ENCODE measurements at regions not wholly inside any gene's neighbourhood (a gene's known extent, or its start where the extent isn't known, plus 50 kb on each side); places are given as distances from the start of the nearest gene placed in this dataset.

DNA sequence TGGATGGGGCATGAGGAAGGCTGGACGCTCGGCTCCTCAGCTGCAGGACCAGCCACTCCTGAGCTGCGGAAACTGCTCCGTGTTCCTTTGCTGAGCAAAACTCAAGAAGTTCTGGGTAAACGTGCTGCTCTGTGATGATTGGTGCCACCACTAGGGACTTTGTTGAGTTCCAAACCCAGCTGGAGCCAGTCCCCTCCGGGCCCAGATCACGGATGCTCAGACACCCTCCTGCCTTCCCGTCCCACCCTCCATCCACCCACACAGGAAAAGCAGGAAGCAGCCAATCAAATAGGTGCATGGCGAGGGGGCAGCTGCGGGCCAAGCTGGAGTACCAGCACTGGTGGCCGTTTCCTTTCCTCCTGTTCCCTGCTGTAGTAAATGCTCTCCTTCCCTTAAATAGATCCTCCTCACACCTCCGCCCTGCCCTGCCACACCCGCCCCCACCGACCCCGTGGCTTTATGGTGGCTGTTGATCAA is 68.0 kb downstream of the ADRA2C start:
- TF ChIP-seq EZH2 (IDR thresholded peaks at IDR 0.05; ENCODE audit: low read length), result no peak
- TF ChIP-seq, protein P1, sequence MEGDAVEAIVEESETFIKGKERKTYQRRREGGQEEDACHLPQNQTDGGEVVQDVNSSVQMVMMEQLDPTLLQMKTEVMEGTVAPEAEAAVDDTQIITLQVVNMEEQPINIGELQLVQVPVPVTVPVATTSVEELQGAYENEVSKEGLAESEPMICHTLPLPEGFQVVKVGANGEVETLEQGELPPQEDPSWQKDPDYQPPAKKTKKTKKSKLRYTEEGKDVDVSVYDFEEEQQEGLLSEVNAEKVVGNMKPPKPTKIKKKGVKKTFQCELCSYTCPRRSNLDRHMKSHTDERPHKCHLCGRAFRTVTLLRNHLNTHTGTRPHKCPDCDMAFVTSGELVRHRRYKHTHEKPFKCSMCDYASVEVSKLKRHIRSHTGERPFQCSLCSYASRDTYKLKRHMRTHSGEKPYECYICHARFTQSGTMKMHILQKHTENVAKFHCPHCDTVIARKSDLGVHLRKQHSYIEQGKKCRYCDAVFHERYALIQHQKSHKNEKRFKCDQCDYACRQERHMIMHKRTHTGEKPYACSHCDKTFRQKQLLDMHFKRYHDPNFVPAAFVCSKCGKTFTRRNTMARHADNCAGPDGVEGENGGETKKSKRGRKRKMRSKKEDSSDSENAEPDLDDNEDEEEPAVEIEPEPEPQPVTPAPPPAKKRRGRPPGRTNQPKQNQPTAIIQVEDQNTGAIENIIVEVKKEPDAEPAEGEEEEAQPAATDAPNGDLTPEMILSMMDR (optimal IDR thresholded peaks at IDR 0.05 in 1 of 3, IDR thresholded peaks at IDR 0.05 in 1 of 3, conservative IDR thresholded peaks at IDR 0.05 in 1 of 3; ENCODE audit: extremely low read depth in 1 of 3, insufficient read depth in 2 of 3, low read length in 3 of 3), result no peak

DNA sequence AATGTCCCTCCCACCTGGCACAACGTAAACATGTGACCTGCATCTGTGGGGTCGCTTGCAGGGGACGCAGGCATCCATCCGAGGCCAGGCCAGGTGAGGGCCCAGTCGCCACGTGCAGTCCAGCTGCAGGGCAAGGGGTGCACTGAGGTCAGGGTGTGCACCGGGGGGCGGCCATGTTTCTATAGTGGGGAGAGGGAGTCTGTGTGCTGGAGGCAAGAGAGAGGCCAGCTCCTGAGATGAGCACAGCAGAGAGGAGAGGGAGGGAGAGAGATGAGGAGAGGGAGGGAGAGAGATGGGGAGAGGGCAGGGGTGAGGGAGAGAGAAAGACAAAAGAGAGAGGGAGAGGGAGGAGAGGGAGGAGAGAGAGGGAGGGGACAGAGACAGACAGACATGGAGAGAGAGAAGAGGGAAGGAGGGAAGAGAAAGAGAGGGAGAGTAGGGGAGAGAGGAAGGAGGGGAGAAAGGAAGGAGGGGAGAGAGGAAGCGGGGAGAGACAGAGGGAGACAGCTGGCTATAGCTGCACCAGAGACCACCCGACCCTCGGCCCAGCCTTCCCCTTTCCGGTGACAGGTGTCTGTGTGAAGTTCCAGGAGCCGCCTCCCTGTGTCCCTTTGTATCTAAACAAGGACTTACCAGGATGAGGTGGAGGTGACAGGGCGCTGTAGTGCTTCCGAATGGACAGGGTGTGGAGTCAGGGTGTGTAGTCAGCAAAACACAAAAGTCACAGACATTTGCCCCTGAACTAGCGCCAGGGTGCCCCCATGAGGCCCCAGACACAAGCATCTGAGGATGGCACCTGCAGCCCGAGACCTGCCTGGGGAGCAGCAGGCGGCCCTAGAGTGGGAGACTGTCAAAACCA is 68.7 kb downstream of the ADRA2C start:
- Histone ChIP-seq H2AFZ (ENCODE audit: control insufficient read depth, low read length) (no peak overlapping the region), H3K4me2 (ENCODE audit: control insufficient read depth, extremely low read depth, insufficient read depth, low read depth, low read length) (no peak overlapping the region), H3K27me3 (ENCODE audit: control insufficient read depth, extremely low read depth, insufficient read depth, low read length) (peaks cover 11% of the 10 kb centered on the region), H3K27ac (ENCODE audit: control insufficient read depth, insufficient read depth, low read length) (no peak overlapping the region), H3K4me3 (ENCODE audit: control insufficient read depth in 2 of 3, extremely low read depth in 1 of 3, insufficient read depth in 2 of 3, low read depth in 1 of 3, low read length in 3 of 3) (no peak overlapping the region), H3K9me1 (ENCODE audit: control insufficient read depth, extremely low read depth, insufficient read depth, low read length) (no peaks in the 10 kb centered on the region), H3K4me1 (ENCODE audit: control insufficient read depth, extremely low read depth, insufficient read depth, low read length) (no peaks in the 10 kb centered on the region), H3K36me3 (ENCODE audit: control insufficient read depth in 2 of 2, extremely low read depth in 1 of 2, insufficient read depth in 2 of 2, low read length in 2 of 2) (no peaks in the 10 kb centered on the region), H3K9ac (ENCODE audit: control insufficient read depth, extremely low read depth, insufficient read depth, low read length) (no peak overlapping the region), H3K79me2 (ENCODE audit: control insufficient read depth, insufficient read depth, low read length) (no peaks in the 10 kb centered on the region), H3K9me3 (ENCODE audit: control insufficient read depth, low read depth, low read length) (no peaks in the 10 kb centered on the region), H4K20me1 (ENCODE audit: control insufficient read depth, extremely low read depth, insufficient read depth, low read length) (no peaks in the 10 kb centered on the region)
- DNase-seq (ENCODE audit: low read depth, low spot score), result no peak
- dilution Hi-C loops (cut with MboI; ENCODE audit: extremely low pct_ligation_motif_present, low sequenced_read_pairs), result no loop called here
- no peak for FAIRE-seq
- TF ChIP-seq, protein P1 (optimal IDR thresholded peaks at IDR 0.05 in 1 of 3, IDR thresholded peaks at IDR 0.05 in 1 of 3, conservative IDR thresholded peaks at IDR 0.05 in 1 of 3; ENCODE audit: extremely low read depth in 1 of 3, insufficient read depth in 2 of 3, low read length in 3 of 3), result no peak
- no peak for TF ChIP-seq EZH2 (IDR thresholded peaks at IDR 0.05; ENCODE audit: low read length)

More for the DNA sequence above, 68.0 kb downstream of the ADRA2C start:
- no peaks in the 10 kb centered on the region for H3K36me3 ChIP-seq (ENCODE audit: control insufficient read depth in 2 of 2, extremely low read depth in 1 of 2, insufficient read depth in 2 of 2, low read length in 2 of 2)
- no peak overlapping the region for H3K4me2 ChIP-seq (ENCODE audit: control insufficient read depth, extremely low read depth, insufficient read depth, low read depth, low read length)
- no peaks in the 10 kb centered on the region for H4K20me1 ChIP-seq (ENCODE audit: control insufficient read depth, extremely low read depth, insufficient read depth, low read length)
- H3K27ac ChIP-seq (ENCODE audit: control insufficient read depth, insufficient read depth, low read length), result no peak overlapping the region
- no peaks in the 10 kb centered on the region for H3K9me3 ChIP-seq (ENCODE audit: control insufficient read depth, low read depth, low read length)
- no peaks in the 10 kb centered on the region for H3K9me1 ChIP-seq (ENCODE audit: control insufficient read depth, extremely low read depth, insufficient read depth, low read length)
- H3K4me1 ChIP-seq (ENCODE audit: control insufficient read depth, extremely low read depth, insufficient read depth, low read length), result no peaks in the 10 kb centered on the region
- FAIRE-seq (no peak), DNase-seq (ENCODE audit: low read depth, low spot score) (no peak)
- H3K79me2 ChIP-seq (ENCODE audit: control insufficient read depth, insufficient read depth, low read length), result no peaks in the 10 kb centered on the region
- H2AFZ ChIP-seq (ENCODE audit: control insufficient read depth, low read length), result no peak overlapping the region
- H3K27me3 ChIP-seq (ENCODE audit: control insufficient read depth, extremely low read depth, insufficient read depth, low read length), result peaks cover 11% of the 10 kb centered on the region
- no peak overlapping the region for H3K9ac ChIP-seq (ENCODE audit: control insufficient read depth, extremely low read depth, insufficient read depth, low read length)
- dilution Hi-C loops (cut with MboI; ENCODE audit: extremely low pct_ligation_motif_present, low sequenced_read_pairs), result no loop called here
- no peak overlapping the region for H3K4me3 ChIP-seq (ENCODE audit: control insufficient read depth in 2 of 3, extremely low read depth in 1 of 3, insufficient read depth in 2 of 3, low read depth in 1 of 3, low read length in 3 of 3)
